Mesendoderm (in vitro differentiated cells): ENCODE measurements at regions not wholly inside any gene's neighbourhood (a gene's known extent, or its start where the extent isn't known, plus 50 kb on each side); places are given as distances from the start of the nearest gene placed in this dataset.
A peak's percentile ranks its signal among the peaks of the same experiment; 100 is the strongest.

Source experiments
- DNase-seq: peaks from one replicate; pipeline ENCODE4 v3.0.0; 2013
- H2AK5ac ChIP-seq: 2 replicates; pipeline ENCODE4 v1.6.1; 2013; ENCODE audit warnings: low read length, inconsistent platforms
- H2BK120ac ChIP-seq: 2 replicates; pipeline ENCODE4 v1.6.1; 2013; ENCODE audit warnings: low read depth, mild to moderate bottlenecking, low read length, moderate library complexity, mixed read lengths
- H2BK15ac ChIP-seq: replicated peaks from 2 replicates; pipeline ENCODE4 v1.6.1; 2013; ENCODE audit warnings: low read depth, mild to moderate bottlenecking, moderate library complexity
- H2BK5ac ChIP-seq: 2 replicates; pipeline ENCODE4 v1.6.1; 2013; ENCODE audit warnings: low read length, inconsistent platforms
- H3K18ac ChIP-seq: 2 replicates; pipeline ENCODE4 v1.6.1; 2013; ENCODE audit warnings: mild to moderate bottlenecking, low read length, mixed read lengths
- H3K23ac ChIP-seq: one replicate; pipeline ENCODE4 v1.6.1; 2013; ENCODE audit warnings: low read length
- H3K27ac ChIP-seq: 2 replicates; pipeline ENCODE4 v1.5.1; 2013; ENCODE audit warnings: low read depth, mild to moderate bottlenecking, inconsistent platforms, low read length, moderate library complexity
- H3K27me3 ChIP-seq: 2 replicates; pipeline ENCODE4 v1.6.1; 2013; ENCODE audit warnings: low read length, control low read depth, mild to moderate bottlenecking, inconsistent platforms; ENCODE audit not compliant: insufficient read depth, poor library complexity
- H3K36me3 ChIP-seq: 2 replicates; pipeline ENCODE4 v1.6.1; 2013; ENCODE audit warnings: low read length, inconsistent platforms; ENCODE audit not compliant: control insufficient read depth, insufficient read depth
- H3K4ac ChIP-seq: one replicate; pipeline ENCODE4 v1.6.1; 2013; ENCODE audit warnings: low read depth, mild to moderate bottlenecking, low read length, moderate library complexity
- H3K4me1 ChIP-seq: 2 replicates; pipeline ENCODE4 v1.6.1; 2013; ENCODE audit warnings: low read depth, low read length, inconsistent platforms; ENCODE audit not compliant: control insufficient read depth
- H3K4me2 ChIP-seq: 2 replicates; pipeline ENCODE4 v1.6.1; 2013; ENCODE audit warnings: low read length
- H3K4me3 ChIP-seq: 2 replicates; pipeline ENCODE4 v1.5.1; 2013; ENCODE audit warnings: mild to moderate bottlenecking, low read length
- H3K56ac ChIP-seq: one replicate; pipeline ENCODE4 v1.6.1; 2013; ENCODE audit warnings: low read length
- H3K79me1 ChIP-seq: 2 replicates; pipeline ENCODE4 v1.6.1; 2013; ENCODE audit warnings: low read length, inconsistent platforms
- H3K79me2 ChIP-seq: 2 replicates; pipeline ENCODE4 v1.6.1; 2013; ENCODE audit warnings: mild to moderate bottlenecking, low read length; ENCODE audit not compliant: control insufficient read depth, insufficient read depth
- H3K9ac ChIP-seq: 2 replicates; pipeline ENCODE4 v1.6.1; 2013; ENCODE audit warnings: low read length, inconsistent platforms
- H4K5ac ChIP-seq: one replicate; pipeline ENCODE4 v1.6.1; 2013; ENCODE audit warnings: low read length
- H4K8ac ChIP-seq: one replicate; pipeline ENCODE4 v1.6.1; 2013; ENCODE audit warnings: low read depth, mild to moderate bottlenecking, control low read depth, low read length, moderate library complexity
- WGBS: extraction: QIAGEN DNeasy Blood & Tissue Kit; methylation state at CpG from one replicate; pipeline ENCODE4 v1.1.7; 2013; ENCODE audit warnings: low lambda C conversion rate, missing lambda C conversion rate; ENCODE audit not compliant: insufficient coverage; ENCODE audit errors: extremely low coverage; 5-methylcytosine and 5-hydroxymethylcytosine counted together

GRCh38 chr20:23278172-23278571 is 72.4 kb upstream of the NXT1 start:
- no peaks in the 10 kb centered on the region for H3K36me3 ChIP-seq
- H4K5ac ChIP-seq = no peak overlapping the region
- H3K27me3 ChIP-seq = no peaks in the 10 kb centered on the region
- no peak overlapping the region for H2BK120ac ChIP-seq
- no peaks in the 10 kb centered on the region for H3K79me2 ChIP-seq
- no peak overlapping the region for H2BK5ac ChIP-seq
- no peak overlapping the region for H4K8ac ChIP-seq
- H3K9ac ChIP-seq = no peak overlapping the region
- H3K23ac ChIP-seq = no peak overlapping the region
- WGBS = no CpG with 5 or more reads among the region's 4 CpGs
- no peak overlapping the region for H3K4me2 ChIP-seq
- H2BK15ac ChIP-seq = no peak overlapping the region
- H3K4ac ChIP-seq = no peak overlapping the region
- no peak overlapping the region for H3K56ac ChIP-seq
- DNase-seq = no peak
- H3K4me1 ChIP-seq = no peaks in the 10 kb centered on the region
- no peak overlapping the region for H3K4me3 ChIP-seq
- no peak overlapping the region for H3K27ac ChIP-seq
- H3K18ac ChIP-seq = no peak overlapping the region
- H3K79me1 ChIP-seq = no peaks in the 10 kb centered on the region
- H2AK5ac ChIP-seq = no peak overlapping the region

GRCh38 chr20:23277316-23277715 is 73.3 kb upstream of the NXT1 start:
- Histone ChIP-seq H3K27me3 (no peaks in the 10 kb centered on the region), H2AK5ac (no peak overlapping the region), H3K27ac (no peak overlapping the region), H3K4me2 (no peak overlapping the region), H3K79me1 (no peaks in the 10 kb centered on the region), H2BK120ac (no peak overlapping the region), H2BK5ac (no peak overlapping the region), H3K4me1 (no peaks in the 10 kb centered on the region), H2BK15ac (no peak overlapping the region), H3K4me3 (no peak overlapping the region), H3K4ac (no peak overlapping the region), H4K8ac (no peak overlapping the region), H3K36me3 (no peaks in the 10 kb centered on the region), H4K5ac (no peak overlapping the region), H3K23ac (no peak overlapping the region), H3K18ac (no peak overlapping the region), H3K56ac (no peak overlapping the region), H3K9ac (no peak overlapping the region), H3K79me2 (no peaks in the 10 kb centered on the region)
- no CpG with 5 or more reads among the region's 2 CpGs for WGBS
- no peak for DNase-seq

GRCh38 chr20:23273776-23274175 is 76.8 kb upstream of the NXT1 start:
- H3K36me3 ChIP-seq = no peaks in the 10 kb centered on the region
- H3K79me2 ChIP-seq = no peaks in the 10 kb centered on the region
- H4K8ac ChIP-seq = no peak overlapping the region
- H3K4me1 ChIP-seq = no peaks in the 10 kb centered on the region
- H3K27ac ChIP-seq = no peak overlapping the region
- H3K56ac ChIP-seq = no peak overlapping the region
- no peak for DNase-seq
- H4K5ac ChIP-seq = no peak overlapping the region
- no peak overlapping the region for H3K4ac ChIP-seq
- no peak overlapping the region for H3K9ac ChIP-seq
- H2BK120ac ChIP-seq = no peak overlapping the region
- no peak overlapping the region for H3K23ac ChIP-seq
- H3K18ac ChIP-seq = no peak overlapping the region
- no peak overlapping the region for H2BK5ac ChIP-seq
- no CpG with 5 or more reads among the region's 3 CpGs for WGBS
- no peak overlapping the region for H3K4me3 ChIP-seq
- H2BK15ac ChIP-seq = no peak overlapping the region
- H3K4me2 ChIP-seq = no peak overlapping the region
- H2AK5ac ChIP-seq = no peak overlapping the region
- H3K79me1 ChIP-seq = no peaks in the 10 kb centered on the region
- no peaks in the 10 kb centered on the region for H3K27me3 ChIP-seq

- no peak for DNase-seq
- Histone ChIP-seq H3K79me2 (no peaks in the 10 kb centered on the region), H3K79me1 (no peaks in the 10 kb centered on the region)
These were observed 78.2 kb upstream of the NXT1 start for GRCh38 chr20:23272176-23273029.

GRCh38 chr20:23270382-23270911 is 80.1 kb upstream of the NXT1 start:
- no peak overlapping the region for H3K27ac ChIP-seq
- WGBS = no CpG with 5 or more reads among the region's 11 CpGs
- DNase-seq = peak; percentile 91

More at GRCh38 chr20:23272176-23273029, 78.2 kb upstream of the NXT1 start:
- Histone ChIP-seq H3K4me2 (no peak overlapping the region), H2AK5ac (no peak overlapping the region), H2BK15ac (no peak overlapping the region), H3K4me1 (no peaks in the 10 kb centered on the region), H3K4me3 (no peak overlapping the region), H3K18ac (no peak overlapping the region), H3K27me3 (no peaks in the 10 kb centered on the region), H3K23ac (no peak overlapping the region), H3K4ac (no peak overlapping the region), H4K5ac (no peak overlapping the region), H3K56ac (no peak overlapping the region), H4K8ac (no peak overlapping the region), H2BK5ac (no peak overlapping the region), H3K9ac (no peak overlapping the region), H3K36me3 (no peaks in the 10 kb centered on the region), H2BK120ac (no peak overlapping the region), H3K27ac (no peak overlapping the region)
- WGBS = no CpG with 5 or more reads among the region's 6 CpGs

More at GRCh38 chr20:23270382-23270911, 80.1 kb upstream of the NXT1 start:
- Histone ChIP-seq H2BK120ac (no peak overlapping the region), H3K9ac (no peak overlapping the region), H3K56ac (peak overlapping the region; percentile 28), H2BK5ac (no peak overlapping the region), H3K4me1 (no peaks in the 10 kb centered on the region), H3K4ac (no peak overlapping the region), H2BK15ac (no peak overlapping the region), H4K8ac (no peak overlapping the region), H3K4me3 (no peak overlapping the region), H3K27me3 (no peaks in the 10 kb centered on the region), H3K23ac (no peak overlapping the region), H3K4me2 (no peak overlapping the region), H3K18ac (no peak overlapping the region), H4K5ac (no peak overlapping the region), H3K79me2 (no peaks in the 10 kb centered on the region), H2AK5ac (no peak overlapping the region), H3K36me3 (no peaks in the 10 kb centered on the region), H3K79me1 (no peaks in the 10 kb centered on the region)
